Tibial nerve (tissue), 3 donors: ENCODE measurements at regions not wholly inside any gene's neighbourhood (a gene's known extent, or its start where the extent isn't known, plus 50 kb on each side); places are given as distances from the start of the nearest gene placed in this dataset.

Source experiments
- POLR2A ChIP-seq, 2 donors: fragments of 450-650 bp; IDR thresholded peaks; one replicate each; pipeline ENCODE4 v1.6.1; 2017; ENCODE audit warnings: antibody characterized with exemption in 2 of 2, mild to moderate bottlenecking in 2 of 2, moderate library complexity in 2 of 2
- TF ChIP-seq, protein P1 (sequence below), 5 experiments: fragments of 200-600 bp in 3 of 5; fragments of 450-650 bp in 2 of 5; sonication (generic) in 3 of 5; IDR thresholded peaks; one replicate each; pipeline ENCODE4 v1.5.1; 2016 to 2019; ENCODE audit warnings: antibody characterized with exemption in 5 of 5, mild to moderate bottlenecking in 3 of 5, moderate library complexity in 2 of 5

DNA sequence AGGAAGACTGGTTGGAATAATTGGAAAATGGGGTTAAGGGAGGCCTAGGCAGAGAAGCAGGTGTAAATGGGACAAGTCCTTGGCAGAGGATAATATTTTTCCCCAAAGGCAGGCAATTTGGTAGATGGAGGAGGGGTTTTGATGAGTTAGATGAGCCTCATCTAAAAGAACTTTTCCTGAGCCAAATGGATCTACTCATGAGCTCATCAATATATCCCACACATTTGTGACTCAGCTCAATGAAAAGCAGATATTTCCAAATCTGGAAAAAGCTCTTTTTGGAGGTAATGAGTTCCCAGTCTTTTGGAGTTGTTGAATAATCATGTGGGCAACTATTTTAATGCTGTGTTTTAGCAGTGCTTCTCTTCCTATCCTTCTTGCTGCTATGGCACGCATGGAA is 685.5 kb upstream of the CITED2 start:
- TF ChIP-seq POLR2A (IDR thresholded peaks at IDR 0.05), result no peak
- TF ChIP-seq, protein P1, sequence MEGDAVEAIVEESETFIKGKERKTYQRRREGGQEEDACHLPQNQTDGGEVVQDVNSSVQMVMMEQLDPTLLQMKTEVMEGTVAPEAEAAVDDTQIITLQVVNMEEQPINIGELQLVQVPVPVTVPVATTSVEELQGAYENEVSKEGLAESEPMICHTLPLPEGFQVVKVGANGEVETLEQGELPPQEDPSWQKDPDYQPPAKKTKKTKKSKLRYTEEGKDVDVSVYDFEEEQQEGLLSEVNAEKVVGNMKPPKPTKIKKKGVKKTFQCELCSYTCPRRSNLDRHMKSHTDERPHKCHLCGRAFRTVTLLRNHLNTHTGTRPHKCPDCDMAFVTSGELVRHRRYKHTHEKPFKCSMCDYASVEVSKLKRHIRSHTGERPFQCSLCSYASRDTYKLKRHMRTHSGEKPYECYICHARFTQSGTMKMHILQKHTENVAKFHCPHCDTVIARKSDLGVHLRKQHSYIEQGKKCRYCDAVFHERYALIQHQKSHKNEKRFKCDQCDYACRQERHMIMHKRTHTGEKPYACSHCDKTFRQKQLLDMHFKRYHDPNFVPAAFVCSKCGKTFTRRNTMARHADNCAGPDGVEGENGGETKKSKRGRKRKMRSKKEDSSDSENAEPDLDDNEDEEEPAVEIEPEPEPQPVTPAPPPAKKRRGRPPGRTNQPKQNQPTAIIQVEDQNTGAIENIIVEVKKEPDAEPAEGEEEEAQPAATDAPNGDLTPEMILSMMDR (IDR thresholded peaks at IDR 0.05), result no peak
